Esophagus muscularis mucosa (tissue), 4 donors: ENCODE measurements at regions not wholly inside any gene's neighbourhood (a gene's known extent, or its start where the extent isn't known, plus 50 kb on each side); places are given as distances from the start of the nearest gene placed in this dataset.

ENCODE experiments used
- DNase-seq: peaks from one replicate; pipeline ENCODE4 v3.0.0-alpha.2; 2017; ENCODE audit errors: extremely low spot score
- H3K27ac ChIP-seq, 4 donors: fragments of 200-600 bp; sonication (generic); replicated peaks in 1 of 4; 1 replicate in 3 of 4; 2 replicates in 1 of 4; pipeline ENCODE4 v1.5.1; 2016 to 2019; ENCODE audit warnings: mild to moderate bottlenecking in 1 of 4
- H3K27me3 ChIP-seq, 4 donors: fragments of 200-600 bp; sonication (generic); one replicate each; pipeline versions ENCODE4 v1.5.1 to v1.6.0; 2016 to 2019
- H3K36me3 ChIP-seq, 4 donors: fragments of 200-600 bp; sonication (generic); one replicate each; pipeline ENCODE4 v1.5.1; 2016 to 2019
- H3K4me1 ChIP-seq, 4 donors: fragments of 200-600 bp; sonication (generic); one replicate each; pipeline ENCODE4 v1.5.1; 2016 to 2019
- H3K4me3 ChIP-seq, 4 donors: fragments of 200-600 bp; sonication (generic); 1 replicate in 2 of 4; 2 replicates in 2 of 4; pipeline ENCODE4 v1.5.1; 2016 to 2019; ENCODE audit warnings: mild to moderate bottlenecking in 4 of 4, moderate library complexity in 1 of 4
- H3K9me3 ChIP-seq, 4 donors: fragments of 200-600 bp; sonication (generic); 1 replicate in 3 of 4; 2 replicates in 1 of 4; pipeline ENCODE4 v1.5.1; 2016 to 2019
- CTCF ChIP-seq, 3 experiments: fragments of 200-600 bp in 2 of 3; fragments of 450-650 bp in 1 of 3; sonication (generic) in 2 of 3; IDR thresholded peaks; one replicate each; pipeline ENCODE4 v1.5.1; 2017 to 2019; ENCODE audit warnings: antibody characterized with exemption in 3 of 3, mild to moderate bottlenecking in 2 of 3, moderate library complexity in 1 of 3
- EP300 ChIP-seq: sonication (generic); formaldehyde crosslinking; IDR thresholded peaks from one replicate; pipeline ENCODE4 v1.6.1; 2017; ENCODE audit warnings: antibody characterized with exemption
- POLR2A ChIP-seq: fragments of 450-650 bp; IDR thresholded peaks from one replicate; pipeline ENCODE4 v1.6.1; 2017; ENCODE audit warnings: antibody characterized with exemption, moderate library complexity, mild to moderate bottlenecking, low read depth
- POLR2AphosphoS5 ChIP-seq, 2 donors: sonication (generic); formaldehyde crosslinking; IDR thresholded peaks; one replicate each; pipeline ENCODE4 v1.6.1; 2017; ENCODE audit warnings: antibody characterized with exemption in 2 of 2
- WGBS: methylation state at CpG from one replicate; pipeline ENCODE4 v1.1.5; 2018; 5-methylcytosine and 5-hydroxymethylcytosine counted together
- intact Hi-C: fragments of 100-400 bp; cut with DNase I; formaldehyde crosslinking; loops from one replicate; pipeline ENCODE4 v1.15.1; 2023

GRCh38 chr13:67421475-67421874 is 191.3 kb upstream of the PCDH9 start:
- Histone ChIP-seq H3K9me3 (no peaks in the 10 kb centered on the region), H3K27me3 (no peaks in the 10 kb centered on the region), H3K4me1 (no peaks in the 10 kb centered on the region), H3K4me3 (no peak overlapping the region), H3K36me3 (no peaks in the 10 kb centered on the region), H3K27ac (no peak overlapping the region)
- TF ChIP-seq EP300 = no peak
- no peak for TF ChIP-seq POLR2AphosphoS5 (IDR thresholded peaks at IDR 0.05)
- TF ChIP-seq POLR2A = no peak
- TF ChIP-seq CTCF (IDR thresholded peaks at IDR 0.05) = no peak
- WGBS = 67% methylated on average over 1 of the region's 1 CpG
- no peak for DNase-seq
- intact Hi-C loops = no loop called here

DNA sequence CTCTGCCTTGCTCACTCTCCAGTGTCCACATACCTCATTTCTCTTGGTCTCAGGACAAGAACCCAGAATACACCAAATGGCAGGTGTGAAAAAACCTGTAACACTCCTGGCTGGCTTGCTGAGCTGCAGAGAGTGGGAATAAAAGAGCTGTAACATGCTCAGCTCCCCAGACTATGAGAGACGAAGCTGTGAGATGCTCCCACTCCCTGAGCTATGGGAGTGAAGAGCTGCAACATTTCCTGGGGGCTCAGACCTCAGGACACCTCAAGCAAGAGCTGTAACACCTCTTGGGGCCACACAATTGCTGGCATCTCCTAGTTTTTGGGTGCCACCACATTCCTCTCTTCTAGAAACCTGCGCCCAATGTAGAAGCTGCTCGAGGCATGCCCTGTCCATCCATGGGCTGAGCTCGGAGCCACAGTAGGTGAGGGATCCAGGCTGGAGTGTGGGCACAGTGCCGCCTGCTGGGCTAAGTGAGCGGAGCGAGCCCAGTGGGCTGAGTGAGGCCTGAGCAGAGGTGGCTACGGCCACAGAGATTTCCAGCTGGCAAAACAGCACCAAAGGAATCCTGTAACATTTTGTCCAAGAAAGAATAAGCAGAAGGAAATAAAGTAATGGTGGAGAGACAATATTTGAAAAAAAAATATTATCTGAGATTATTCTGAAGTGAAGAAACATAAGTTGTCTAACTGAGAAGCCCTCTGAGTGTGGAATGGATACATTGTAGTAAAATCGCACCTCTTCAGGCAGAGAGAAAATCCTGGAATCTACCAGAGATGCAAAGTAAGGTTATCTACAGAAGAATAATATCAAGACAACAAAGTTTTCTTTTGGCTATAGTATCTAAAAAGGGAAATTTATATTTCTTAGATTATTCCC is 186.2 kb upstream of the PCDH9 start:
- Histone ChIP-seq H3K27ac (no peak overlapping the region), H3K4me3 (no peak overlapping the region), H3K4me1 (no peaks in the 10 kb centered on the region), H3K9me3 (no peaks in the 10 kb centered on the region), H3K27me3 (no peaks in the 10 kb centered on the region), H3K36me3 (no peaks in the 10 kb centered on the region)
- intact Hi-C loops = no loop called here
- no peak for DNase-seq
- TF ChIP-seq CTCF (IDR thresholded peaks at IDR 0.05) = peak in 2 of 3 experiments; percentile 16 to 32
- no peak for TF ChIP-seq EP300
- TF ChIP-seq POLR2AphosphoS5 (IDR thresholded peaks at IDR 0.05) = no peak
- TF ChIP-seq POLR2A = no peak
- 78% methylated on average over 6 of the region's 9 CpGs for WGBS

DNA sequence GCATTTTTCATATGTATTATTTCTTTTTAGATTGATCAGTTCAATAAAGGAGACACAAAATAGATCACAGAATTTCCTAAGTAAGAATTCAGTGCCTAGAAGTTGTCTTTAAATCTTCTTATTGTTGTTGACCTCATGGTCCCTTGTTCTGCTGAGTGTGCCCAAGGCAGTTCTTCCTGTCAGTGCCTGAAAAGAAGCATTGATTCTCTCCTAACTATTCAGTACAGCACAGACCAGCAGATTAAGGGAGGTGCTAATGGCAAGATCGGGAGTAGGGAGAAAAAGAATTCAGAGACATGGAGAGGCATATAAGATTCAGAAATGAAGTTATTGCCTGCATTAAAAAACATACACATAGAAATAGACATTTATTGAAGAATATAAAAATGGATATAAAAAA is 180.5 kb upstream of the PCDH9 start:
- Histone ChIP-seq H3K27me3 (no peaks in the 10 kb centered on the region), H3K9me3 (no peaks in the 10 kb centered on the region), H3K4me1 (no peaks in the 10 kb centered on the region), H3K27ac (no peak overlapping the region), H3K36me3 (no peaks in the 10 kb centered on the region), H3K4me3 (no peak overlapping the region)
- intact Hi-C loops = no loop called here
- WGBS = 47% methylated on average over 1 of the region's 1 CpG
- no peak for DNase-seq
- TF ChIP-seq CTCF (IDR thresholded peaks at IDR 0.05) = no peak
- TF ChIP-seq POLR2AphosphoS5 (IDR thresholded peaks at IDR 0.05) = no peak
- TF ChIP-seq POLR2A = no peak
- TF ChIP-seq EP300 = no peak

GRCh38 chr13:67408798-67409197 is 178.7 kb upstream of the PCDH9 start:
- Histone ChIP-seq H3K4me3 (no peak overlapping the region), H3K36me3 (no peaks in the 10 kb centered on the region), H3K9me3 (no peaks in the 10 kb centered on the region), H3K27me3 (no peaks in the 10 kb centered on the region), H3K27ac (no peak overlapping the region), H3K4me1 (no peaks in the 10 kb centered on the region)
- no peak for DNase-seq
- intact Hi-C loops = no loop called here
- WGBS = 95% methylated on average over 1 of the region's 1 CpG
- TF ChIP-seq POLR2AphosphoS5 (IDR thresholded peaks at IDR 0.05) (no peak), EP300 (no peak), CTCF (IDR thresholded peaks at IDR 0.05) (no peak), POLR2A (no peak)

DNA sequence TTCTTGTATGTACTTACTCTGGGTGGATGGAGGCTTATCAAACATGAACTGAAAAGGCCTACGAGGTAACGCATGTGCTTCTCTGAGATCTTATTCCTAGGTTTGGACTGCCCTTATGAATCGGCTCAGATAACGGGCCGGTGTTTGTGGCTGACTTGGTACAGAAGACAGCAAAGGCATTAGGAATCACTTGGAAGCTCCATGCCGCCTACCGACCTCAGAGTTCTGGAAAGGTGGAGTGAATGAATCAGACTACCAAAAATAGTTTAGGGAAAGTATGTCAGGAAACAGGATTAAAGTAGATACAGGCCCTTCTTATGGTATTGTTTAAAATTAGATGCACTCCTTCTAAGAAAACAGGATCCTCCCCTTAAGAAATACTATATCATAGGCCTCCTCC is 172.4 kb upstream of the PCDH9 start:
- TF ChIP-seq CTCF (IDR thresholded peaks at IDR 0.05) (no peak), EP300 (no peak), POLR2AphosphoS5 (IDR thresholded peaks at IDR 0.05) (no peak), POLR2A (no peak)
- no peaks in the 10 kb centered on the region for H3K27me3 ChIP-seq
- no peak overlapping the region for H3K27ac ChIP-seq
- intact Hi-C loops = no loop called here
- H3K36me3 ChIP-seq = no peaks in the 10 kb centered on the region
- no peak overlapping the region for H3K4me3 ChIP-seq
- WGBS = 97% methylated on average over 7 of the region's 7 CpGs
- DNase-seq = no peak
- H3K9me3 ChIP-seq = no peaks in the 10 kb centered on the region
- H3K4me1 ChIP-seq = no peaks in the 10 kb centered on the region
